Skeletal muscle cell (primary cell): ENCODE measurements at regions not wholly inside any gene's neighbourhood (a gene's known extent, or its start where the extent isn't known, plus 50 kb on each side); places are given as distances from the start of the nearest gene placed in this dataset.
"Not testable (repeated sequence)": the region's sequence is repeated elsewhere in the genome, so short reads cannot be mapped to it uniquely, and the experiment has no call there.

ENCODE experiments used
- DNase-seq: peaks from one replicate; pipeline ENCODE4 v3.0.0-alpha.2; 2010; ENCODE audit warnings: low read depth
- H3K4me3 ChIP-seq: 2 replicates; pipeline ENCODE4 v1.5.1; 2011; ENCODE audit warnings: low read depth, mild to moderate bottlenecking, control low read depth, low read length, moderate library complexity

DNA sequence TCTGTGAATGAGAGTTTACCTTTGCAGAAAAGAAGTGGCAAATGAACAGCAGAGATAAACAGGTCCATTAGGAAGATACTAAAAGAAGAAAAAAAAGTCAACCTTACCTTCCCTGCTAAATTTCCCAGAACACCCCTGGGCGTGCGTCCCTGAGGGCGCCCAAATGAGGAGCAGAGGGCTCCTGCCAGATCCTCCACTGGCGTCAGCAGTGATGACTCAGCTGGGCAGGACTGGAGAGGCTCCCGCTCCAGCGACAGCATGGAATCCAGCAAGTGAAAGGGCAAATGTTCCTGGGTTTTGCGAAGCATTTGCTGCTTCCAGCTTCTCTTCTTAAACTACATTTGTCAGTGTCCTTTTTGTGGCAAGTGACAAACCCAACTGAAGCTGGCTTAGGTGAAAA lies 314.4 kb downstream of the ADGRD1 start:
- not testable (repeated sequence) for DNase-seq, H3K4me3 ChIP-seq

DNA sequence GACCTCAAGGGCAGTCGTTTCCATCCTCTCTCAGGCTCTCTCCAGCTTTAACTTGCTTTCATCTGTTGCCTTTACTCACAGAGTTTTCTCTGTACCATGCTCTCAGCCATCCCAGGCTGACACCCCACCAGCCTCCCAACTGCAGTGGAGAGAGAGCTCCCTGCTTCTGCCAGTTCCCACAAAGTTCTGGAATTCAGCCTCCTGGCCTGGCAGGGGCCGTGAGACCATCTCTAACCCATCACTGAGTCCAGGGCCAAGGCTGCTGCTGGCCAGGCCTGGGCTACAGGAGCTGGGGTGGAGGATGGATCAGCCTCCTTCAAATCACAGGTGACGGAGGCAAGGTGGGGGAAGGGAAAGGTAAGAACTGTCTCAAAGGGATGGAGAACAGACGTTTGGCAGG lies 314.9 kb downstream of the ADGRD1 start:
- DNase-seq: not testable (repeated sequence)

GRCh38 chr12:131269551-131269950 lies 315.8 kb downstream of the ADGRD1 start:
- no peak for DNase-seq
- H3K4me3 ChIP-seq: no peak overlapping the region

More for the DNA sequence above, 314.9 kb downstream of the ADGRD1 start:
- not testable (repeated sequence) for H3K4me3 ChIP-seq

DNA sequence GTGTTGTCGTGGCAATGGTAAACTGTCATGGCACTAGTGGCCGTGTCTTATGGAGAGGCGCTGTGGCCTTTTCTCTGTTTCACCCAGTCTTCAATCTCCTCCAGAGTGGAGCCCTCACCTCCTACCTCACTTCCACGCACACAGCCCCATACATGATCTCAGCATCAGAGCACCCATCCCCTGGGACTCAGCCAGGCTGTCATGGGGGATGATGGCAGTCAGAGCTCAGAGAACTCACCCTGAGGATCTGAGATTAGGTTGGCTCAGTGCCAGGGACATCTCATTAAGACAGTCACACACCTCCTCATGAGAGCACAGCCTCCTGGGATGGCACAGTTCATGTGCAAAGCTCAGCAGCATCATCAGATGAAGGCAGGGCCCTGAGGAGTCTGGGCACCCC lies 316.3 kb downstream of the ADGRD1 start:
- not testable (repeated sequence) for DNase-seq, H3K4me3 ChIP-seq

DNA sequence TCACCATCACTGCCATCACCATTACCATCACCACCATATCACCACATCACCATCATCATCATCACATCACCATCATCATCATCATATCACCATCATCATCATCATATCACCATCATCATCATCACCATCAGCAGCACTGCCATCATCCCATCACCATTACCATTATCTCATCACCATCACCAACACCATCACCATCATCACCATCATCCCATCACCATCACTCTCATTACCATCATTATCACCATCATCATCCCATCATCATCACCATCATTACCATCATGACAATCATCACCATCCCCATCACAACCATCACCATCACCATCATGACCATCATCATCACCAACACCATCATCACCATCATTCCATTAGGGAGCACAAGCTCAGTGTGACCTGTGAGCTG lies 318.0 kb downstream of the ADGRD1 start:
- no peak overlapping the region for H3K4me3 ChIP-seq

DNA sequence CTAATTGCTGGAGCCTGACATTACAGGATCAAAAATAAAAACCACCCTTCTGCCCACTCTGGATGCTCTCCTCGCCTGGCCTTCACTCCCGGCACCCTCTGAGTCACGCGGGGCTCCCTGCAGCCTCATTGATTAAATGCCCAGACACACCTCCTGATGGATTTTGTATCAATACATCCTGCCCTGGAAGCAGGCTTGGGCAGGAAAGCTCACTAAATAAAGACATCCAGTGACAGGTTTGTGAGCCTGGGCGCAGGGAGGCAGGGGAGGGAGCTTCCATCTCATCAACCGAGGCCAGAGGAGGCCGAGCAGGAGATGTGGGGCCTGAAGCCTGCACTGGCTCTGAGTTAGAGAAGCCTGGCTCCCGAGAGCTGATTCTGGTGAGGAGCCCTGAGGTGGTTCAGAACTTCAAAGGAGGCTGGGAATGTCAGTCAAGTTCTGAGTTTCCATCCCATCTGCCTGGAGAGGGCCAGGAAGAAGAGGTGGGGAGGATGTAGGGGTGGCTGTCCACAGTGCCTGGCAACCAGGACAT lies 318.6 kb downstream of the ADGRD1 start:
- not testable (repeated sequence) for H3K4me3 ChIP-seq, DNase-seq

More for the DNA sequence above, 318.0 kb downstream of the ADGRD1 start:
- no peak for DNase-seq

- H3K4me3 ChIP-seq: no peak overlapping the region
- no peak for DNase-seq
Measured at GRCh38 chr12:131273291-131273845, 319.7 kb downstream of the ADGRD1 start.

GRCh38 chr12:131274061-131274460 lies 320.4 kb downstream of the ADGRD1 start:
- no peak for DNase-seq
- no peak overlapping the region for H3K4me3 ChIP-seq

- H3K4me3 ChIP-seq: no peak overlapping the region
- DNase-seq: no peak
Measured at GRCh38 chr12:131274906-131275305, 321.2 kb downstream of the ADGRD1 start.

- H3K4me3 ChIP-seq: no peak overlapping the region
- no peak for DNase-seq
Measured at GRCh38 chr12:131275824-131276223, 322.1 kb downstream of the ADGRD1 start.

DNA sequence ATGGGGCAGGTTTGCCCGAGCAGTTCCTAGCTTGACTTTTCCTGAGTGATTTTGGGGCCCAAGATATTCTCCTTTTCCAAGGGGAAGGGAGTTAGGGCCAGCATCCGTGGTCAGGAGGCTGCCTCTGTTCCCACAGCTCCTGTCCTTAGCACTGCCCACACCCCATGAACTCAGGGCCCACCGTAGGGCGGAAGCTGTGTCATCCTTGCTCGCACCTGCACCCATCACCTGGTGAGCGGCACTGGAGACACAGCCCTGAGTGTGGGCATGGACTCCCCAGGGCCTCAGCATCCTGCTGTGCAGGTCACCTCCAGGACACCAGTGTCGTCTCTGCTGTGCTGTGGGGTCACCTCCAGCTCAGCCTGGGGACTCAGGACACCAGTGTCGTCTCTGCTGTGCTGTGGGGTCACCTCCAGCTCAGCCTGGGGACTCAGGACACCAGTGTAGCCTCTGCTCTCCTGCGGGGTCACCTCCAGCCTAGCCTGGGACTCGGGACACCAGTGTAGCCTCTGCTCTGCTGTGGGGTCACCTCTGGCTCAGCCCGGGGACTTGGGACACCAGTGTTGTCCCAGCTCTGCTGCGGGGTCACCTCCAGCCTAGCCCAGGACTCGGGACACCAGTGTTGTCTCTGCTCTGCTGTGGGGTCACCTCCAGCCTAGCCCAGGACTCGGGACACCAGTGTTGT lies 322.9 kb downstream of the ADGRD1 start:
- DNase-seq: no peak
- no peak overlapping the region for H3K4me3 ChIP-seq

- not testable (repeated sequence) for H3K4me3 ChIP-seq, DNase-seq
Measured at GRCh38 chr12:131277186-131278091, 323.7 kb downstream of the ADGRD1 start.

GRCh38 chr12:131278451-131279115 lies 324.9 kb downstream of the ADGRD1 start:
- DNase-seq, H3K4me3 ChIP-seq: not testable (repeated sequence)

GRCh38 chr12:131279281-131279921 lies 325.7 kb downstream of the ADGRD1 start:
- no peak overlapping the region for H3K4me3 ChIP-seq
- no peak for DNase-seq

GRCh38 chr12:131280426-131280825 lies 326.7 kb downstream of the ADGRD1 start:
- no peak for DNase-seq
- H3K4me3 ChIP-seq: no peak overlapping the region

- no peak for DNase-seq
- H3K4me3 ChIP-seq: no peak overlapping the region
Measured at GRCh38 chr12:131281016-131281415, 327.3 kb downstream of the ADGRD1 start.

- H3K4me3 ChIP-seq: no peak overlapping the region
- no peak for DNase-seq
Measured at GRCh38 chr12:131282292-131283080, 328.8 kb downstream of the ADGRD1 start.

DNA sequence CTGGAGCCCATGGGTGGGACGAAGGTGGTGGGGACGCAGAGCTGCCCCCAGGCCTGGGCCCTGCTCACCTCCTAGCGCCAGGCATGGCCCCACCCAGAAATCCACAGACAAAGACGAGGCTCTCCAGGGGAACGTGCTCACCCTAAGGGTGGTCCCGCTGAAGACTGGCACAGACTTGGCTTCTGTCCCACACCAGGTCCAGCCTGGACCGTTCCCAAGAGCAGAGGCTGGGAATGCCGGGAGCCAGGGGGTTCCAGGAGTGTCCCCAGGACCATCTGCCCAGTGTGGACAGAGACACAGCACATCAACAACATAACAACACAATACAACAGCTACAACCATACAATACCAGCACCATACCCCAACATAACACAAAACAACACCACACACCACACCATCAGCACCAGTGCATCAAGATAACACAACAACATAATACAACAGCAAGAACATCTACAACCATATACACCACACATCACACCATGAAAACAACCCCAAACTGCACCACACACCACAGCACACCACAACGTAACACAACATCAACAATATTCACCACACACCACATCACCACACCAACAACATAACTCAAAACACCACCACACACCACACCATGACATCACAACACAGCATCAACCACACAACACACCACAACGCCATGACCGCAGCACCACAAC lies 329.6 kb downstream of the ADGRD1 start:
- no peak for DNase-seq
- H3K4me3 ChIP-seq: no peak overlapping the region
